Esophagus muscularis mucosa (tissue), 4 donors: ENCODE measurements at regions not wholly inside any gene's neighbourhood (a gene's known extent, or its start where the extent isn't known, plus 50 kb on each side); places are given as distances from the start of the nearest gene placed in this dataset.

Source experiments
- DNase-seq: peaks from one replicate; pipeline ENCODE4 v3.0.0-alpha.2; 2017; ENCODE audit errors: extremely low spot score
- H3K27ac ChIP-seq, 4 donors: fragments of 200-600 bp; sonication (generic); replicated peaks in 1 of 4; 1 replicate in 3 of 4; 2 replicates in 1 of 4; pipeline ENCODE4 v1.5.1; 2016 to 2019; ENCODE audit warnings: mild to moderate bottlenecking in 1 of 4
- H3K27me3 ChIP-seq, 4 donors: fragments of 200-600 bp; sonication (generic); one replicate each; pipeline versions ENCODE4 v1.5.1 to v1.6.0; 2016 to 2019
- H3K36me3 ChIP-seq, 4 donors: fragments of 200-600 bp; sonication (generic); one replicate each; pipeline ENCODE4 v1.5.1; 2016 to 2019
- H3K4me1 ChIP-seq, 4 donors: fragments of 200-600 bp; sonication (generic); one replicate each; pipeline ENCODE4 v1.5.1; 2016 to 2019
- H3K4me3 ChIP-seq, 4 donors: fragments of 200-600 bp; sonication (generic); 1 replicate in 2 of 4; 2 replicates in 2 of 4; pipeline ENCODE4 v1.5.1; 2016 to 2019; ENCODE audit warnings: mild to moderate bottlenecking in 4 of 4, moderate library complexity in 1 of 4
- H3K9me3 ChIP-seq, 4 donors: fragments of 200-600 bp; sonication (generic); 1 replicate in 3 of 4; 2 replicates in 1 of 4; pipeline ENCODE4 v1.5.1; 2016 to 2019
- EP300 ChIP-seq: sonication (generic); formaldehyde crosslinking; IDR thresholded peaks from one replicate; pipeline ENCODE4 v1.6.1; 2017; ENCODE audit warnings: antibody characterized with exemption
- POLR2A ChIP-seq: fragments of 450-650 bp; IDR thresholded peaks from one replicate; pipeline ENCODE4 v1.6.1; 2017; ENCODE audit warnings: antibody characterized with exemption, moderate library complexity, mild to moderate bottlenecking, low read depth
- POLR2AphosphoS5 ChIP-seq, 2 donors: sonication (generic); formaldehyde crosslinking; IDR thresholded peaks; one replicate each; pipeline ENCODE4 v1.6.1; 2017; ENCODE audit warnings: antibody characterized with exemption in 2 of 2
- WGBS: methylation state at CpG from one replicate; pipeline ENCODE4 v1.1.5; 2018; 5-methylcytosine and 5-hydroxymethylcytosine counted together
- intact Hi-C: fragments of 100-400 bp; cut with DNase I; formaldehyde crosslinking; loops from one replicate; pipeline ENCODE4 v1.15.1; 2023
- TF ChIP-seq, protein P1 (sequence below), 3 experiments: fragments of 200-600 bp in 2 of 3; fragments of 450-650 bp in 1 of 3; sonication (generic) in 2 of 3; IDR thresholded peaks; one replicate each; pipeline ENCODE4 v1.5.1; 2017 to 2019; ENCODE audit warnings: antibody characterized with exemption in 3 of 3, mild to moderate bottlenecking in 2 of 3, moderate library complexity in 1 of 3

DNA sequence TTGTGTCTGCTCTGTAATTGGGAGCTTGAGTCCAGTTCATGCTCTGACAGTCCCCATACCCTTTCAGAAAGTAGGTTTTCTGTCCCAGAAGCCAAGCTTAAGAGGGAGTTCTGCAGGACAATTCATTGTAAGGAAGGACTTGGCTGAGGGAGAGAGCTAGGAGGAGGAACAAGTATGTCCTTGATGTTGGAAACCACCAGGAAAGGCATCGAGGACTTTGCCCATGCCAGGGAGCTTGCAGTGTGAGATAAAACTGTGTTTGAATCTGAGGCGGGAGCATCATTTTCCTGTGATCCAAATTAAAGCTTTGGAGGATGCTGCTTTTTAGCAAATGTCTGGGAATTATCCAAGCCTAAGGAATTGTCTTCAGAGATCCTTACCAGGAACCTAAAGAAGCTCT lies 175.3 kb downstream of the EMP1 start:
- H3K36me3 ChIP-seq, result no peaks in the 10 kb centered on the region
- H3K9me3 ChIP-seq, result no peaks in the 10 kb centered on the region
- WGBS, result 72% methylated on average over 2 of the region's 2 CpGs
- no peak overlapping the region for H3K27ac ChIP-seq
- TF ChIP-seq POLR2AphosphoS5 (IDR thresholded peaks at IDR 0.05) (no peak), POLR2A (no peak), EP300 (no peak)
- TF ChIP-seq, protein P1, sequence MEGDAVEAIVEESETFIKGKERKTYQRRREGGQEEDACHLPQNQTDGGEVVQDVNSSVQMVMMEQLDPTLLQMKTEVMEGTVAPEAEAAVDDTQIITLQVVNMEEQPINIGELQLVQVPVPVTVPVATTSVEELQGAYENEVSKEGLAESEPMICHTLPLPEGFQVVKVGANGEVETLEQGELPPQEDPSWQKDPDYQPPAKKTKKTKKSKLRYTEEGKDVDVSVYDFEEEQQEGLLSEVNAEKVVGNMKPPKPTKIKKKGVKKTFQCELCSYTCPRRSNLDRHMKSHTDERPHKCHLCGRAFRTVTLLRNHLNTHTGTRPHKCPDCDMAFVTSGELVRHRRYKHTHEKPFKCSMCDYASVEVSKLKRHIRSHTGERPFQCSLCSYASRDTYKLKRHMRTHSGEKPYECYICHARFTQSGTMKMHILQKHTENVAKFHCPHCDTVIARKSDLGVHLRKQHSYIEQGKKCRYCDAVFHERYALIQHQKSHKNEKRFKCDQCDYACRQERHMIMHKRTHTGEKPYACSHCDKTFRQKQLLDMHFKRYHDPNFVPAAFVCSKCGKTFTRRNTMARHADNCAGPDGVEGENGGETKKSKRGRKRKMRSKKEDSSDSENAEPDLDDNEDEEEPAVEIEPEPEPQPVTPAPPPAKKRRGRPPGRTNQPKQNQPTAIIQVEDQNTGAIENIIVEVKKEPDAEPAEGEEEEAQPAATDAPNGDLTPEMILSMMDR (IDR thresholded peaks at IDR 0.05), result no peak
- peaks cover 0 to 10% (median 6%) of the 10 kb centered on the region in 4 donors for H3K4me1 ChIP-seq
- no peaks in the 10 kb centered on the region for H3K27me3 ChIP-seq
- H3K4me3 ChIP-seq, result no peak overlapping the region
- intact Hi-C loops, result no loop called here
- no peak for DNase-seq

DNA sequence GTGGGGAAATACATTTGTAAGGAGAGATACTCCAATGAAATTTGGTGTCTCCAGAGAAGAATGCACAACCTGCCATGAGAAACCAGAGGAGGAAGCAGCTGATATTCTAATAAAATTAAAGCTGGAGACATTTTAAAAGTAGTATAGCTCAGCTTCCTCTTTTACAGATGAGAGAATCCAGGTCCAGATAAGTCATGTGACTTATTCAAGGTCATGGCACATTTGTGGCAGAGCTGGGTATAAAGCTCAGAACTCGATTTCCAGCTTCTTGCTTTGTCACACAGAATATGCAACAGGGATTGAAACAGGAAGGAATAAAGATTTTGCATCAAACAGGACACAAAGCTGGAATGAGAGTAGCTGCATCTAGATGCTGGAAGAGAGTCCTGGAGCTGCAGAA lies 174.8 kb downstream of the EMP1 start:
- Histone ChIP-seq H3K27ac (no peak overlapping the region), H3K27me3 (no peaks in the 10 kb centered on the region), H3K9me3 (no peaks in the 10 kb centered on the region), H3K36me3 (no peaks in the 10 kb centered on the region), H3K4me3 (no peak overlapping the region), H3K4me1 (peaks cover 0 to 10% (median 6%) of the 10 kb centered on the region in 4 donors)
- peak; percentile 37 for DNase-seq
- intact Hi-C loops, result no loop called here
- 57% methylated on average over 1 of the region's 1 CpG for WGBS
- TF ChIP-seq, protein P1 (IDR thresholded peaks at IDR 0.05), result no peak
- TF ChIP-seq POLR2A (no peak), POLR2AphosphoS5 (IDR thresholded peaks at IDR 0.05) (no peak), EP300 (no peak)

DNA sequence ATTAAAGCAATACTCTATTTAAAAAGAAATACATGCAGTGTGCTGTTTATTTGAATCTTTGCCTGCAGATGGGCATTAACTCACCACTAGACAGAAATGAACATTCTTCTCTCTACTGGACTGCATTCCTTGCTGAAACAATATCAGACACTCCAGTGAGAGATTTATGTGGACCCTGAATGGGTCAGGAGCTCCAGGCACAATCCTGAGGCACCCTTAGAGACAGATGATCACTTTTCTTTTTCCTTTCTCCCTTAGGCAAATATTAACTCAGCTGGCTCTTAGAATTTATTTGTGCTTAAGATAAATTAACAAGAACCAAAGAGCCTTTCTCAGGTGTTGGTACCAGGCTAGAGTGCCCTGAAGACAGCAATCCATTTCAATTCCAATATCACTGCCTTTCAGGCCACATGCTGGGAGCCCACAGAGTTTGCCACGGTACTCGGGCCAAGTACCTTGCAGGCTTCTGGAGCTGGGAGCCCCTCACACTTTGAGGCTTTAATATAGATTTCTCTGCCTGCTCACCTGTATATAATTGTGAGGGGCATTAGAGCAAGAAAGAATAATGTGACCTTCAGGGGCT lies 173.0 kb downstream of the EMP1 start:
- intact Hi-C loops, result no loop called here

DNA sequence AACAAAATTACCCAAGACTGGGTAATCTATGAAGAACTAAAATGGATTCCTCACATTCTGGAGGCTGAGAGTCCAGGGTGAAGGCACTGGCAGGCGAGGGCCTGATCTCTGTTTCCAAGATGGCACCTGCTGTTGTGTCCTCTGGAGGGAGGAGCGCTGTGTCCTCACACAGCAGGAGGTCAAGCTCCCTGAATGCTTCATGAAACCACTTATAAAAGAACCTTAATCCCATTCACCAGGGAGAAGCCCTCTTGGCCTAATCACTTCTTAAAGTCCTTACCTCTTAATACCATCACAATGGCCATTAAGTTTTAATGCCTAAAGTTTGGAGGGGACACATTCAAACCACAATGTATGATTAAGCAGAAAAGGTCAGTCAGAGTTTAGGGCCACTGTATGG lies 172.4 kb downstream of the EMP1 start:
- Histone ChIP-seq H3K36me3 (no peaks in the 10 kb centered on the region), H3K9me3 (no peaks in the 10 kb centered on the region), H3K27ac (no peak overlapping the region), H3K4me3 (no peak overlapping the region), H3K27me3 (no peaks in the 10 kb centered on the region), H3K4me1 (no peaks in the 10 kb centered on the region)
- TF ChIP-seq POLR2AphosphoS5 (IDR thresholded peaks at IDR 0.05) (no peak), EP300 (no peak), POLR2A (no peak)
- TF ChIP-seq, protein P1 (IDR thresholded peaks at IDR 0.05), result no peak
- intact Hi-C loops, result no loop called here
- DNase-seq, result peak; percentile 19
- WGBS, result 96% methylated on average over 2 of the region's 2 CpGs

More for the DNA sequence above, 173.0 kb downstream of the EMP1 start:
- DNase-seq, result peak; percentile 24
- peaks cover 0 to under 1% (median 0%) of the 10 kb centered on the region in 4 donors for H3K4me1 ChIP-seq
- H3K27ac ChIP-seq, result no peak overlapping the region
- no peak overlapping the region for H3K4me3 ChIP-seq
- H3K36me3 ChIP-seq, result no peaks in the 10 kb centered on the region
- H3K27me3 ChIP-seq, result no peaks in the 10 kb centered on the region
- whole genome bisulfite sequencing, result 100% methylated on average over 2 of the region's 2 CpGs
- TF ChIP-seq, protein P1 (IDR thresholded peaks at IDR 0.05), result no peak
- no peak for TF ChIP-seq EP300
- no peak for TF ChIP-seq POLR2AphosphoS5 (IDR thresholded peaks at IDR 0.05)
- no peak for TF ChIP-seq POLR2A
- no peaks in the 10 kb centered on the region for H3K9me3 ChIP-seq

DNA sequence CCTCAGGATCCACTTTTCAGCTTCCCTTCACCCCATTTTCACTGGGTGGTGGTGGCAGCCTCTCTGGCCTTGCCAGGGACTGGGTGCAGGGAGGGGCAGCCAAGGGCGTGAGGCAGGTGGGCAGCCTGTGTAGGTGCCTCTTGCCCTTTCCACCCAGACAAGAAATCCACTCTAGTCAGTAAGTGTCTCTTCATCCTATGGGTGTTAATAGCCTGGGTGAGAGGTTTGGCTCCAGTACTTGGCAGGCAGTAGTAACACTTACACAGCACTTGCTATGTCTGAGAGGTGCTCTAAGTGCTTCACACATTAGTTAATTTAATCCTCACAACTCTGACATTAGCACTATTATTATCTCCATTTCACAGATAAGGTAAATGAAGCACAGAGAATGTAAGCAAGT lies 171.9 kb downstream of the EMP1 start:
- 100% methylated on average over 1 of the region's 1 CpG for WGBS
- Histone ChIP-seq H3K36me3 (no peaks in the 10 kb centered on the region), H3K9me3 (no peaks in the 10 kb centered on the region), H3K4me1 (no peaks in the 10 kb centered on the region), H3K4me3 (no peak overlapping the region), H3K27ac (no peak overlapping the region), H3K27me3 (no peaks in the 10 kb centered on the region)
- intact Hi-C loops, result no loop called here
- TF ChIP-seq POLR2A (no peak), POLR2AphosphoS5 (IDR thresholded peaks at IDR 0.05) (no peak), EP300 (no peak)
- TF ChIP-seq, protein P1 (IDR thresholded peaks at IDR 0.05), result no peak
- DNase-seq, result no peak
